ENCODE measurements at regions not wholly inside any gene's neighbourhood (a gene's known extent, or its start where the extent isn't known, plus 50 kb on each side); places are given as distances from the start of the nearest gene placed in this dataset.

- in situ Hi-C loops (cut with HindIII; ENCODE audit: low pct_unique_long_range_greater_than_20kb, low sequenced_read_pairs): no loop called here
- no peak for DNase-seq (ENCODE audit: low read depth)
These were observed 1186.0 kb downstream of the SORCS3 start for GRCh38 chr10:105827133-105827532.

GRCh38 chr10:105807935-105808587 is 1167.0 kb downstream of the SORCS3 start:
- DNase-seq (ENCODE audit: low read depth): no peak
- in situ Hi-C loops (cut with HindIII; ENCODE audit: low pct_unique_long_range_greater_than_20kb, low sequenced_read_pairs): no loop called here

- in situ Hi-C loops (cut with HindIII; ENCODE audit: low pct_unique_long_range_greater_than_20kb, low sequenced_read_pairs): no loop called here
- no peak for DNase-seq (ENCODE audit: low read depth)
These were observed 1162.1 kb downstream of the SORCS3 start for GRCh38 chr10:105803206-105803605.

- in situ Hi-C loops (cut with HindIII; ENCODE audit: low pct_unique_long_range_greater_than_20kb, low sequenced_read_pairs): no loop called here
- no peak for DNase-seq (ENCODE audit: low read depth)
These were observed 1159.6 kb downstream of the SORCS3 start for GRCh38 chr10:105800641-105801040.

- DNase-seq (ENCODE audit: low read depth): no peak
- in situ Hi-C loops (cut with HindIII; ENCODE audit: low pct_unique_long_range_greater_than_20kb, low sequenced_read_pairs): no loop called here
These were observed 1157.3 kb downstream of the SORCS3 start for GRCh38 chr10:105798328-105798889.

GRCh38 chr10:105797234-105797890 is 1156.3 kb downstream of the SORCS3 start:
- in situ Hi-C loops (cut with HindIII; ENCODE audit: low pct_unique_long_range_greater_than_20kb, low sequenced_read_pairs): no loop called here
- DNase-seq (ENCODE audit: low read depth): peak; percentile 34

GRCh38 chr10:105793071-105793470 is 1152.0 kb downstream of the SORCS3 start:
- no peak for DNase-seq (ENCODE audit: low read depth)
- in situ Hi-C loops (cut with HindIII; ENCODE audit: low pct_unique_long_range_greater_than_20kb, low sequenced_read_pairs): no loop called here

GRCh38 chr10:105785721-105786120 is 1144.6 kb downstream of the SORCS3 start:
- DNase-seq (ENCODE audit: low read depth): no peak
- in situ Hi-C loops (cut with HindIII; ENCODE audit: low pct_unique_long_range_greater_than_20kb, low sequenced_read_pairs): no loop called here

GRCh38 chr10:105783936-105784483 is 1142.9 kb downstream of the SORCS3 start:
- in situ Hi-C loops (cut with HindIII; ENCODE audit: low pct_unique_long_range_greater_than_20kb, low sequenced_read_pairs): no loop called here
- DNase-seq (ENCODE audit: low read depth): no peak

- DNase-seq (ENCODE audit: low read depth): no peak
- in situ Hi-C loops (cut with HindIII; ENCODE audit: low pct_unique_long_range_greater_than_20kb, low sequenced_read_pairs): no loop called here
These were observed 1133.8 kb downstream of the SORCS3 start for GRCh38 chr10:105774881-105775280.

- in situ Hi-C loops (cut with HindIII; ENCODE audit: low pct_unique_long_range_greater_than_20kb, low sequenced_read_pairs): no loop called here
- no peak for DNase-seq (ENCODE audit: low read depth)
These were observed 1133.3 kb downstream of the SORCS3 start for GRCh38 chr10:105774351-105774750.

GRCh38 chr10:105770524-105771212 is 1129.6 kb downstream of the SORCS3 start:
- in situ Hi-C loops (cut with HindIII; ENCODE audit: low pct_unique_long_range_greater_than_20kb, low sequenced_read_pairs): no loop called here

GRCh38 chr10:105769248-105770184 is 1128.4 kb downstream of the SORCS3 start:
- DNase-seq (ENCODE audit: low read depth): peak; percentile 53
- in situ Hi-C loops (cut with HindIII; ENCODE audit: low pct_unique_long_range_greater_than_20kb, low sequenced_read_pairs): no loop called here

More at GRCh38 chr10:105770524-105771212, 1129.6 kb downstream of the SORCS3 start:
- no peak for DNase-seq (ENCODE audit: low read depth)

GRCh38 chr10:105763611-105764010 is 1122.5 kb downstream of the SORCS3 start:
- in situ Hi-C loops (cut with HindIII; ENCODE audit: low pct_unique_long_range_greater_than_20kb, low sequenced_read_pairs): no loop called here
- DNase-seq (ENCODE audit: low read depth): no peak

- in situ Hi-C loops (cut with HindIII; ENCODE audit: low pct_unique_long_range_greater_than_20kb, low sequenced_read_pairs): no loop called here
- no peak for DNase-seq (ENCODE audit: low read depth)
These were observed 1120.6 kb downstream of the SORCS3 start for GRCh38 chr10:105761576-105762260.

- in situ Hi-C loops (cut with HindIII; ENCODE audit: low pct_unique_long_range_greater_than_20kb, low sequenced_read_pairs): no loop called here
- no peak for DNase-seq (ENCODE audit: low read depth)
These were observed 1118.6 kb downstream of the SORCS3 start for GRCh38 chr10:105759669-105760068.

- in situ Hi-C loops (cut with HindIII; ENCODE audit: low pct_unique_long_range_greater_than_20kb, low sequenced_read_pairs): no loop called here
- no peak for DNase-seq (ENCODE audit: low read depth)
These were observed 1117.3 kb downstream of the SORCS3 start for GRCh38 chr10:105758209-105758998.

Data from Caki2 (cell line).